ENCODE measurements at regions not wholly inside any gene's neighbourhood (a gene's known extent, or its start where the extent isn't known, plus 50 kb on each side); places are given as distances from the start of the nearest gene placed in this dataset.
"Not testable (repeated sequence)": the region's sequence is repeated elsewhere in the genome, so short reads cannot be mapped to it uniquely, and the experiment has no call there.

DNA sequence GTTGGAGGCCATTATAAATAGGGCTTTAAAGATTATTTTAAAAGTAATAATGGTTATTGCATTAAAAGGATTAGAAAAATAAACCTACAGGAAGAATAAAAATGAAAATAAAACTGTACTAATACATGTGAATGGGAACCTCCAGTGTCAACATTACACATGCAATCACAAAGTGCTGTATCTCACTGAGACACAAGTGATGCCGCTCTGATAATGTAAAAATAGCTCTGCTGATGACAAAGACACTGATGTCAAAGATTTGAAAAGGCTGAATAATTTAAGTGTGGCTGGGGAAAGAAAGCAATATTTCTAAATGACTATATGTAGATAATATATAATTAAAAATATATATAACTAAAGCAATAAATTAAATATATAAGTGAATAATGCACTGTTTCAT, 129.1 kb upstream of the RAP2B start:
- no peak for DNase-seq

DNA sequence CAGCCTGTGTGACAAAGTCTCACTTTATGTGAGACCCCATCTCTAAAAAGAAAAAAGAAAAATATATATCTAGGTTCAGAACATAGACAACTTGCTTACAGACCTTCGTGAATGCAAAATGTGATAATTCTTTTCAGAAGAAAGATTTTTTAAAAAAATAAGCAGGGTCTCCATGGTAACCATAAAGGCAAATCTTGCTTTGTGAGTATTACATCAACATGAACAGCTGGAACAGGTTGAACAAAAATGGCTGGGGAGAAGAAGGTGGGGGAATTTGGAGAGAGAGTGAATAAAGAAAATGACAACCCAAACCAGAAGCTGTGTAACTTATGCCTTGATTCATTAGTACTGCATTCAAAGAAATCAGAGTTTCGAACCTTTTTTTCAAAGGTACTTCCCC, 125.2 kb upstream of the RAP2B start:
- no peak for DNase-seq

- DNase-seq, result no peak
These were observed 123.7 kb upstream of the RAP2B start for GRCh38 chr3:153038367-153038766.

DNA sequence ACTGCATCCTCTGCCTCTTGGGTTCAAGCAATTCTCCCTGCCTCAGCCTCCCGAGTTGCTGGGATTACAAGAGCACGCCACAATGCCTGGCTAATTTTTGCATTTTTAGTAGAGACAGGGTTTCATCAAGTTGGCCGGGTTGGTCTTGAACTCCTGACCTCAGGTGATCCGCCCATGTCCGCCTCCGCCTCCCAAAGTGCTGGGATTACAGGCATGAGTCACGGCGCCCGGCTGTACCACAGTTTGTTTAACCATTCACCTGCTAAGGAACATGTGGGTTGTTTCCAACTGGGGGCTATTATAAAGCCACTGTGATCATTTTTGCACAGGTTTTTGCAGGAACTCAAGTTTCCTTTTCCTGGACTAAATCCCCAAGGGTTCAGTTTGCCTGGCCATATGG, 123.2 kb upstream of the RAP2B start:
- no peak for DNase-seq

GRCh38 chr3:153041181-153041580, 120.8 kb upstream of the RAP2B start:
- DNase-seq, result no peak

GRCh38 chr3:153042088-153042487, 119.9 kb upstream of the RAP2B start:
- DNase-seq, result no peak

DNA sequence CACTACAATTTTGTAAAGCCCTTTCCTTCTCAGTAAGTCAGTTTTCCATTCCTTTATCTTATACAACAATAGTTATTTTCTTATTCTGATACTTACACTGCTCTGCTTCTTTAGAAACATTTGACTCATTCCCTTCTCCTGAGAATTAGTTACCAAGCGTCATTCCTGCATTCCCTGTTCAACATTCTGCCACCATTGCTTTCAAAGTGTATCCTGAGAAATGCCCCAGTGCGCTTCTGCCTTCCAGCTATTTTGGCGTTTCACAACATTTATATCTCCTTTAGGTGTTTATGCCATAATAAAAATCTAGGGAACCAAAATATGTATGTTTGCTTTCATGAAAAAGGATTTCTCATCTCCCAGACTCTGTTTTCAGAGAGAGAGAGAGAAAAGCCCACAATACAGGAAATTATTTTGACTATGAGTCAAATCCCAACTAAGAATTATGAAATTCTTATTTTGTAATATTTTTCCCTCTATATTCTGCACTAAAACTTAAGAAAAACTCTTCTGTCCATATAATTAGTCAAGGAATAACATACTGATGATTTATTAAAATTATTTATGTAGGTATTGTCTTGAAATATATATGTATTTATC, 118.2 kb upstream of the RAP2B start:
- no peak for DNase-seq

- no peak for DNase-seq
These were observed 116.9 kb upstream of the RAP2B start for GRCh38 chr3:153045150-153045549.

DNA sequence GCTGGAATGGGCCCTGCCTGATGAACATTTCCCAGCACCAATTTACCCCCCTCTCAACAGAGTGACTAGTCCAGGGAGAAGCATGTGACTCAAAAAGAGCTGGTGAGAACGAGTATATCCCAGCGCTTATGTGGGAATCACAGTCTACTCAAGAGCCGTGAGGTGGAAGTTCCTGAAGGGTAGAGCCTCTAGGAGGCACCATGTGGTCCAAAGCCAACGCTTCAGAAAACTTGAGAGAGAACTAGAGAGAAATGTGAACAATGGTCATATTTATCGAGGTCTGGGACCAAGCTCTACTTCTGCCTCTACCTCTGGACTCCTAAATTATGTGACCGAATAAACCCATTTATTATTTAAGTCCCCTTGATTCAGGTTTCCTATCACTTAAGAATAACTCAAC, 111.0 kb upstream of the RAP2B start:
- no peak for DNase-seq

DNA sequence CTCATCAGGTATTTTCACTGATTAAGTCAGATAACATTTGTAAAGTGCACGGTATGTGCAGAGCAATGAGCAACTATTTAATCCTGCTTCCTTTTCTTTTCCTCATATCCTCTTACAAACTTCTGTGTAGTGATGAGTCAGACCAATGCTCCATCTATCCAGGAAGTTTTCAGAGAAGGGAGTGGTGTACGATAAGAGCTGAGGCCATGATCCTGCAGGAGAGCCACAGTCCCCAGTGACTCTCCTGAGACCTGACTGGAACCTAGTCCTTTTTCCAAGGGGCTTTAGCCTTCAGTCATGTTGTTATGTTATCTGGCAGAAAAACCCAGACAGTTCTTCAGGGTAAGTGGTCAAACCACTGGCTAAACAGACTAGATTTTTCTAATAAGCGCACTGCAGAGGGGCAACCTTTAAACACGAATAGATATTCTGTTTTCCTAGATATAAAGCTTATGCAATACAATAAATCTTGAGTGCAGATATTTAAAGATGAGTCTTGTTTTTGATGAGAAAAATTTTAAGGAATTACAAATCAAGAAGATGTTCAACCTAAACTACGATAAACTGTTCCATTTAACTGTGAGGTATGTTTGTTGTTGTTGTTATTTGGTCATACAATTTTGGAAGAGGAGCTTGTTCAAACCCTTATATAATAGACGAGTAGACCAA, 110.5 kb upstream of the RAP2B start:
- no peak for DNase-seq

GRCh38 chr3:153052096-153052460, 109.9 kb upstream of the RAP2B start:
- DNase-seq, result no peak

DNA sequence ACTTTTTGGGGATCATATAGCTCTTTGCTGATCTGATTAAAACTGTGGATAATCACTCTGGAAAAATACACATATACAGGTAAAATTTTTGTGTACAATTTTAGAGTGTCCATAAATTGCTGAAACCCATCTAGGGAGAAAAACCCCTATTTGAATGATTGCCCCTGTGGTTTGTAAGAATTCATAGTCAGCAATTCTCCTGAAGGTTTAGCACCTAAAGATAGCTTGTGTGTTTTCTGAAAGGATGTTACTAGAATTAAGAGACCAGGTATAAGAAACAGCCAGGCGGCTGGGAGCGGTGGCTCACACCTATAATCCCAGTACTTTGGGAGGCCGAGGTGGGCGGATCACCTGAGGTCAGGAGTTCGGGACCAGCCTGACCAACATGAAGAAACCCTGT, 106.8 kb upstream of the RAP2B start:
- DNase-seq, result no peak

DNA sequence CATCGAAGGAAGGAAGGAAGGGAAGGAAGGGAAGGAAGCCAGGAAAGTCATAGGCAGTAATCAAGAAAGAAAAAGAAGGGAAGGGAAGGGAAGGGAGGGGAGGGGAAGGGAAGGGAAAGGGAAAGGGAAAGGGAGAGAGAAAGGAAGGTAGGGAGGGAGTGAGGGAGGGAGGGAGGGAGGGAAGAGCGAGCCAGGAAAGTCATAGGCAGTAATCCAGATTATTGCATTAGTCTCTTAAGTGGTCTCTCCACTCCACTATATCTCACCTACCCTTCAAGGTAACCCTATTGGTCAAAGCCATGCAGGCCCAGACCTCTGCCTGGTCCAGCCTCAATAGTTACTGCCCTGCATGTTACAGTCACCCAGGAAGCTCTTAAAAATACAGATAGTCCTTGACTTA, 106.2 kb upstream of the RAP2B start:
- no peak for DNase-seq

DNA sequence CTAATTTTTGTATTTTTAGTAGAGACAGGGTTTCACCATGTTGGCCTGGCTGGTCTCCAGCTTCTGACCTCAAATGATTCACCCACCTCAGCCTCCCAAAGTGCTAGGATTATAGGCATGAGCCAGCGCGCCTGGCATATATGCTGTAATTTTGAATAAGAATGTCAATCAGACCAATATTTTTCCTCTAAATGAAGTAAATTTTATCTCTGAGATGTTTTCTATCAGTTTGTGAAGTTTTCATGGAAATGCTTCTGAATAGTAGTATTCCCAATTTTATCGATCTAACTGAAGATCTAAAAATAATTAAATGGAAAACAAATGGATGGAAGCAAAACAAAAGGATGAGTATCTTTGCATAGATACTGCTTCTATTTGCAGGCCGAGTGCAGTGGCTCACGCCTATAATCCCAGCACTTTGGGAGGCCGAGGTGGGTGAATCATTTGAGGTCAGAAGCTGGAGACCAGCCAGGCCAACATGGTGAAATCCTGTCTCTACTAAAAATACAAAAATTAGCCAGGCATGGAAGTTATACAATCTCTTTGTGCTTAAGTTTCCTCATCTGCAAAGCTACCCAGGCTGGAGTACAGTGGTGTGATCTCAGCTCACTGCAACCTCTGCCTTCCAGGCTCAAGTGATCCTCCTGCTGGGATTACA, 103.9 kb upstream of the RAP2B start:
- DNase-seq, result not testable (repeated sequence)

DNA sequence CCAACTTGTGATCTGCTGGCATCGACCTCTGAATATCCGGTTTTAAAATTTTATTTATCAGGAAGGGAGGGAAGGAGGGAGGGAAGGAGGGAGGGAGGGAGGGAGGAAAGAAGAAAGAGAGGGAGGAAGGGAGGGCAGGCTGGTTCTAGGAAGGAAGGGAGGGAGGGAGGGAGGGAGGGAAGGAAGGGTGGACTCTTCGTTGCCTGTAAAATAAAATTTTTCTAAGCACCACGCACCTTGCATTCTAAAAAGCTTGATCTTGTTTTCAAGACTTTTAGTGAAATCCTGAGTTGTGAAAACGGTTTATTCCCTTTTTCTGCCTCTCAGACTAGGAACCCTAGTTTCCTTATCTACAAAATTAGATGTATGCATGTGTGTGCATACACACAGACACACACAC, 101.7 kb upstream of the RAP2B start:
- no peak for DNase-seq

GRCh38 chr3:153061938-153062528, 100.0 kb upstream of the RAP2B start:
- DNase-seq, result no peak

- DNase-seq, result no peak
These were observed 98.7 kb upstream of the RAP2B start for GRCh38 chr3:153063337-153063736.

DNA sequence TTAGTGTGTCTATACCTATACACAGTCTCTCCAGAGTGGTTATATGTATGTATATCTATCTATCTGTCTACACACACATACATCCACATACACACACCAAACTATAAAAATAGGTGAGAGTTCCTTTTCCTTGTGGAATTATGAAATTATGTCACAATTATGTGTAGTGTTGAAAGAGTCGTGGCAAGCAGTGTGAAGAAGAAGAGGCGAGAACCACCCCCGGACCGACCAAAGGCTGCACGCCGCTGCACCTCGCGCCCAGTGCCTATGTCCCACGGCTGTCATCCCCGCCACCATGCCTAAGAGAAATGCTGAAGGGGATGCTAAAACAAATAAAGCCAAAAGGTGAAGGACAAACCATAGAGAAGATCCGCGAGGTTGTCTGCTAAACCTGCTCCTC, 95.0 kb upstream of the RAP2B start:
- no peak for DNase-seq

DNA sequence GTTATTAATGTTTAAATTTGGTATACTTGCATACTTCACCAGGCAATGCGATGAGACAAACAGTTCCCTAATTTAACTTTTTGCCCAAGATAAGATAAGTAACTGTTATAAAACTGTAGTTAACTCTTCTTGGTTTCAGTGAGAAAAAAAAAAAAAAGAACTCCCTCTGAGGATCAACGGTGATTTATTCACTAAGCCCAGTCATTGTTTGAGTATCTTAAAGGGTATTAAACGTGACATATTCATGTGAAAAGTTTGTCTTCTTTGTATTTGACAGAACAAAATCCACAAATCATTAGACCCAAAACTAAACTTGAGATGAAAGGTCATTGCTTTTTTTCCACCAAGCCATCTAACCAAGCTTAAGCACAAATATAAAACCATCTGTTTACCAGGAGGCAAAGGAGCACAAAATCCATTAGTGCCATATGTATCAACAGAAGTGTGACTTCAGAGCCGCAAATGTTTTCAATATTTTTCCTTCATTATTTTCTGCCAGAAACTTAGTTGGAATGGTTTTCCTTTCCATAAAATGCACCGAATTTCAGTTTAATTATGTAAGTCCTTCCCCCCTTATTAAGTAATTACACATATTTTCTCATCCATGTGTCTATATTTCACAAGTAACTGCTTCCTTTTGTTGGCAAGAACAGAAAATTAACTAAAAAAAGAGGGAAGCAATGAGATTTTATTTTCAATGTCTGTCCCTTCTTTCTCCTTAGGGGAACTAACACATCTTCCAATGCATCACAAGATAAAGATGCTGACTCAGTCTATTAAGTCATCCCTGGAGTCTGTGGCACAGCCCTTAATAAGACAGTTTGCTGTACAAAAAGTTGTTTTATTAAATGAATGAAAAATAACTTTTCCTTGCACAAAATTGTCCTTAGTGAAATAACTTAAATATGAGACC, 92.2 kb upstream of the RAP2B start:
- DNase-seq, result no peak

DNA sequence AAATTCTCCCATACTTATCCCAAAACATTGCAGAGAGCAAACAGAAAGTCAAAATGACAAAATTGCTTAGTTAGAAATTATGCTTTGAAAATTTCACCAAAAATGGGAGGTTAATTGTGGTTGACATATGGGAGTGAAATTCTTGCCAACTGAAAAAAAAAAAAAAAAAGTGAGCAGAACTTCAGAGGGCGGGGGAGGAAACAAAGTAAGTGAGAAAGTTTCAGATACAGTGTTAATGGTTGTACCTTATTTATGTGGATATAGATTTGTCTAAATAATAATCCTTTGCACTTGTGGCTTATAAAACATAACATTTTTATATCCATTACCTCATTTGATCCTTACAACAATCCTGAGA, 91.5 kb upstream of the RAP2B start:
- DNase-seq, result no peak

DNA sequence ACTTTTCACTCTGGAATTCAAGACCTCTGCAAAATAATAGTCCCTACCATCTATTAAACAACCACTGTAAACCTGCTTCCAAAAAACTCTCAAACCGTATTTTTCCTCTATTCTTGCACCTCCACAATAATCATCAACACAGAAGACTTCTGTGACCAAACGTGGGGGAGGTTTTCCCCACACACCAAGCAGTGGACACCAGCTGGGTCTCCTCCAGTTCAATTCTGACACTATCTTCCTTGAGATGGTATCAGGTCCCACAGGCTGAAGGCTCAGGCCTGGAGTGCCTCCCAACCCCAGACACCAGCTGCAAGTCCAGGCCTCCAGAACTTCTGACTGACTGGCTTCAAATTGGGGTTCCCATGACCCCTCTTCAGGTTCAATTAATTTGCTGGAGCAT, 89.6 kb upstream of the RAP2B start:
- no peak for DNase-seq

DNA sequence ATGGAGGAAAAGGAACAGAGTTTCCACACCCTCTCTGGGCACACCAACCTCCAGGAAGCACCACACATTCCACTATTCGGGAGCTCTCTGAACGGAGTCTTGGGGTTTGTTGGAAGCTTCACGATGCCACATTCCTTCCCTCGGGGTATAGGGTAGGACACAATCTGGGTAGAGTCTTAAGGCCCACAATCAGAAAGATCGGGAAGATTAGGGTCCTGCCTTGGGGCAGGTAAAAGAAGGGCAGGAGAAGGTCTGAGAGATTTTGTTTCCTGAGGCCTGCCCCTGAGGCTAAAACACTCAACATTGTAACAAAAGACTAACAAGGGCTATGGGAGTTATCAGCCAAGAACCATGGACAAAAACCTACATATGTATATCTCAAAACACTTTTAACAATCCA, 89.2 kb upstream of the RAP2B start:
- no peak for DNase-seq

GRCh38 chr3:153073636-153074035, 88.4 kb upstream of the RAP2B start:
- no peak for DNase-seq

Measured in midbrain (tissue), 1 donor.